SK-N-SH (cell line): ENCODE measurements at regions not wholly inside any gene's neighbourhood (a gene's known extent, or its start where the extent isn't known, plus 50 kb on each side); places are given as distances from the start of the nearest gene placed in this dataset.

ENCODE experiments used
- EP300 ChIP-seq, 2 experiments: IDR thresholded peaks; 2 replicates each; pipeline versions ENCODE4 v1.4.0 to v1.6.1; 2012; ENCODE audit warnings: borderline replicate concordance in 1 of 2, low read depth in 1 of 2, low read length in 1 of 2
- SIN3A ChIP-seq: IDR thresholded peaks from 2 replicates; pipeline ENCODE4 v1.6.1; 2012; ENCODE audit warnings: low read depth, mild to moderate bottlenecking, low read length, moderate library complexity, borderline replicate concordance
- TF ChIP-seq, protein P1 (sequence below): fragments of 150-350 bp; IDR thresholded peaks from 2 replicates; pipeline ENCODE4 v1.6.1; 2017; ENCODE audit warnings: antibody characterized with exemption, low read length, low read depth, borderline replicate concordance
- TF ChIP-seq, protein P2 (sequence below): fragments of 200-600 bp; sonication (generic); IDR thresholded peaks from 2 replicates; pipeline ENCODE4 v1.6.1; 2017; ENCODE audit warnings: antibody characterized with exemption, mild to moderate bottlenecking, moderate library complexity

DNA sequence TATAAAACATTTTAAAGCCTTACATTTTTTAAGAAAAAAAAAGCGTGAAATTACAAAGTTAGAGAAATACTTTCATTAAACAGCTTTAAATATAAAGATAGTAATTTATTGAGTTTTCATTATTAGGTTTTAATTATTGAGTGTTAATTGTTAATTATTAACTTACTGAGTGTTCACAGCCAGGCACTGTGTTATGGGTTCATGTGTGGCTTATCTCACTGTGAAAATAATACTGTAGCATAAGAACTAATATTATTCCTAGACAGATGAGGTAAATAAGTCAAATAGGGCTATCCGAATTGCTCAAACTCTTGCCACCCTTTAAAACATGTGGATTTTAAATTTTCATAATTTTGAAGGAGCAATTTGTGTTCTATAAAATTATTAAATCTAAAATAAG is 956.1 kb upstream of the PCDH20 start:
- TF ChIP-seq, protein P1, sequence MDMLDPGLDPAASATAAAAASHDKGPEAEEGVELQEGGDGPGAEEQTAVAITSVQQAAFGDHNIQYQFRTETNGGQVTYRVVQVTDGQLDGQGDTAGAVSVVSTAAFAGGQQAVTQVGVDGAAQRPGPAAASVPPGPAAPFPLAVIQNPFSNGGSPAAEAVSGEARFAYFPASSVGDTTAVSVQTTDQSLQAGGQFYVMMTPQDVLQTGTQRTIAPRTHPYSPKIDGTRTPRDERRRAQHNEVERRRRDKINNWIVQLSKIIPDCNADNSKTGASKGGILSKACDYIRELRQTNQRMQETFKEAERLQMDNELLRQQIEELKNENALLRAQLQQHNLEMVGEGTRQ: no peak
- no peak for TF ChIP-seq SIN3A
- TF ChIP-seq EP300 (IDR thresholded peaks at IDR 0.05; ENCODE audit: borderline replicate concordance in 1 of 2, low read depth in 1 of 2, low read length in 1 of 2): no peak
- TF ChIP-seq, protein P2, sequence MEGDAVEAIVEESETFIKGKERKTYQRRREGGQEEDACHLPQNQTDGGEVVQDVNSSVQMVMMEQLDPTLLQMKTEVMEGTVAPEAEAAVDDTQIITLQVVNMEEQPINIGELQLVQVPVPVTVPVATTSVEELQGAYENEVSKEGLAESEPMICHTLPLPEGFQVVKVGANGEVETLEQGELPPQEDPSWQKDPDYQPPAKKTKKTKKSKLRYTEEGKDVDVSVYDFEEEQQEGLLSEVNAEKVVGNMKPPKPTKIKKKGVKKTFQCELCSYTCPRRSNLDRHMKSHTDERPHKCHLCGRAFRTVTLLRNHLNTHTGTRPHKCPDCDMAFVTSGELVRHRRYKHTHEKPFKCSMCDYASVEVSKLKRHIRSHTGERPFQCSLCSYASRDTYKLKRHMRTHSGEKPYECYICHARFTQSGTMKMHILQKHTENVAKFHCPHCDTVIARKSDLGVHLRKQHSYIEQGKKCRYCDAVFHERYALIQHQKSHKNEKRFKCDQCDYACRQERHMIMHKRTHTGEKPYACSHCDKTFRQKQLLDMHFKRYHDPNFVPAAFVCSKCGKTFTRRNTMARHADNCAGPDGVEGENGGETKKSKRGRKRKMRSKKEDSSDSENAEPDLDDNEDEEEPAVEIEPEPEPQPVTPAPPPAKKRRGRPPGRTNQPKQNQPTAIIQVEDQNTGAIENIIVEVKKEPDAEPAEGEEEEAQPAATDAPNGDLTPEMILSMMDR: no peak
